OCI-LY1 (cell line): ENCODE measurements at regions not wholly inside any gene's neighbourhood (a gene's known extent, or its start where the extent isn't known, plus 50 kb on each side); places are given as distances from the start of the nearest gene placed in this dataset.

Source experiments
- H2AFZ ChIP-seq: fragments of 200-600 bp; sonication (generic), shearing (Covaris generic); 2 replicates; pipeline ENCODE4 v1.6.0; 2014; ENCODE audit warnings: antibody characterized with exemption, mild to moderate bottlenecking, low read length
- H3F3A ChIP-seq: fragments of 200-600 bp; sonication (generic), shearing (Covaris generic); 2 replicates; pipeline ENCODE4 v1.6.0; 2014; ENCODE audit warnings: mild to moderate bottlenecking, antibody characterized with exemption, low read length, moderate library complexity; ENCODE audit not compliant: insufficient read depth
- H3K27ac ChIP-seq: fragments of 200-600 bp; sonication (generic); 2 replicates; pipeline ENCODE4 v1.5.1; 2014; ENCODE audit warnings: low read length, mixed run types, mild to moderate bottlenecking, low read depth; ENCODE audit not compliant: poor library complexity, severe bottlenecking
- H3K27me3 ChIP-seq: fragments of 200-600 bp; sonication (generic); 2 replicates; pipeline ENCODE4 v1.6.0; 2014; ENCODE audit warnings: antibody characterized with exemption, mild to moderate bottlenecking, low read length, moderate library complexity; ENCODE audit not compliant: insufficient read depth
- H3K36me3 ChIP-seq: fragments of 200-600 bp; sonication (generic); 2 replicates; pipeline ENCODE4 v1.6.1; 2014; ENCODE audit warnings: mild to moderate bottlenecking, antibody characterized with exemption, low read length, moderate library complexity, mixed read lengths; ENCODE audit not compliant: insufficient read depth
- H3K4me1 ChIP-seq: fragments of 200-600 bp; sonication (generic); 2 replicates; pipeline ENCODE4 v1.5.1; 2014; ENCODE audit warnings: mild to moderate bottlenecking, low read length, moderate library complexity; ENCODE audit not compliant: insufficient read depth, severe bottlenecking
- H3K4me2 ChIP-seq: fragments of 200-600 bp; sonication (generic), shearing (Covaris generic); 2 replicates; pipeline ENCODE4 v1.6.1; 2014; ENCODE audit warnings: low read length
- H3K4me3 ChIP-seq: fragments of 200-600 bp; sonication (generic); 2 replicates; pipeline ENCODE4 v1.5.1; 2014; ENCODE audit warnings: low read length, low read depth, mild to moderate bottlenecking, mixed read lengths; ENCODE audit not compliant: poor library complexity, severe bottlenecking
- H3K79me2 ChIP-seq: fragments of 200-600 bp; shearing (Covaris generic); 2 replicates; pipeline ENCODE4 v1.6.1; 2016; ENCODE audit warnings: mixed run types, low read length, mixed read lengths; ENCODE audit not compliant: insufficient read depth
- H3K9ac ChIP-seq: fragments of 200-600 bp; sonication (generic), shearing (Covaris generic); 2 replicates; pipeline ENCODE4 v1.6.1; 2014; ENCODE audit warnings: mild to moderate bottlenecking, low read length, mixed read lengths
- H3K9me2 ChIP-seq: fragments of 200-600 bp; sonication (generic), shearing (Covaris generic); 2 replicates; pipeline ENCODE4 v1.6.1; 2014; ENCODE audit warnings: low read depth, mild to moderate bottlenecking, low read length, mixed read lengths
- H3K9me3 ChIP-seq: fragments of 200-600 bp; shearing (Covaris generic); 2 replicates; pipeline ENCODE4 v1.6.1; 2014; ENCODE audit warnings: low read length, mixed read lengths
- H4K20me1 ChIP-seq: fragments of 200-600 bp; sonication (generic), shearing (Covaris generic); 2 replicates; pipeline ENCODE4 v1.6.0; 2016; ENCODE audit warnings: mild to moderate bottlenecking, low read length; ENCODE audit not compliant: insufficient read depth
- EZH2 ChIP-seq: fragments of 200-600 bp; sonication (generic), shearing (Covaris generic); IDR thresholded peaks from 2 replicates; pipeline ENCODE4 v1.8.0; 2017; ENCODE audit warnings: borderline replicate concordance, mixed run types, mild to moderate bottlenecking, antibody characterized with exemption, low read length, moderate library complexity, mixed read lengths
- TF ChIP-seq, protein P1 (sequence below): fragments of 200-600 bp; sonication (generic), shearing (Covaris generic); IDR thresholded peaks from 2 replicates; pipeline ENCODE4 v1.5.1; 2017; ENCODE audit warnings: mild to moderate bottlenecking, antibody characterized with exemption, low read length, moderate library complexity, mixed read lengths

DNA sequence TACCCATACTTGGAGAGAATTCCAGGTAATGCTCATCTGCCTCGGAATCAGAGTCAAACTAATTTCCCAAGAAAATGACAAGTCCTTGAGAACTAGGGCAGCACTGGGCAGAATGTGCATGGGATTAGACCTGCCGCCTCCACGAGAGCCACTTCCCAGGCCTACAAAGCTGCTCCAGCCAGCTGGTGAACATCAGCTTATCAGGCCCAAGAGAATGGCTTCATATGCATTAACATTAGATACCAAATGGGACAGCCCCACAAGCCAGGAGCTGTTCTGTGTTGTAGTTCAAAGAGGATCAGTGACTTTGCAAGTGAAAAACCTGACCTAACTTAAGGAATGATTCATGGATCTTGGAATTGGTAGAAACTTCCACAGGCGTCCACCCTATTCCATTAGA lies 203.3 kb downstream of the CYLD start:
- no peaks in the 10 kb centered on the region for H3K27me3 ChIP-seq
- TF ChIP-seq, protein P1, sequence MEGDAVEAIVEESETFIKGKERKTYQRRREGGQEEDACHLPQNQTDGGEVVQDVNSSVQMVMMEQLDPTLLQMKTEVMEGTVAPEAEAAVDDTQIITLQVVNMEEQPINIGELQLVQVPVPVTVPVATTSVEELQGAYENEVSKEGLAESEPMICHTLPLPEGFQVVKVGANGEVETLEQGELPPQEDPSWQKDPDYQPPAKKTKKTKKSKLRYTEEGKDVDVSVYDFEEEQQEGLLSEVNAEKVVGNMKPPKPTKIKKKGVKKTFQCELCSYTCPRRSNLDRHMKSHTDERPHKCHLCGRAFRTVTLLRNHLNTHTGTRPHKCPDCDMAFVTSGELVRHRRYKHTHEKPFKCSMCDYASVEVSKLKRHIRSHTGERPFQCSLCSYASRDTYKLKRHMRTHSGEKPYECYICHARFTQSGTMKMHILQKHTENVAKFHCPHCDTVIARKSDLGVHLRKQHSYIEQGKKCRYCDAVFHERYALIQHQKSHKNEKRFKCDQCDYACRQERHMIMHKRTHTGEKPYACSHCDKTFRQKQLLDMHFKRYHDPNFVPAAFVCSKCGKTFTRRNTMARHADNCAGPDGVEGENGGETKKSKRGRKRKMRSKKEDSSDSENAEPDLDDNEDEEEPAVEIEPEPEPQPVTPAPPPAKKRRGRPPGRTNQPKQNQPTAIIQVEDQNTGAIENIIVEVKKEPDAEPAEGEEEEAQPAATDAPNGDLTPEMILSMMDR, result no peak
- TF ChIP-seq EZH2, result no peak
- no peaks in the 10 kb centered on the region for H3K79me2 ChIP-seq
- no peak overlapping the region for H3K4me3 ChIP-seq
- H3K4me2 ChIP-seq, result no peak overlapping the region
- H3K9ac ChIP-seq, result no peak overlapping the region
- no peaks in the 10 kb centered on the region for H4K20me1 ChIP-seq
- H2AFZ ChIP-seq, result no peak overlapping the region
- H3K9me2 ChIP-seq, result no peaks in the 10 kb centered on the region
- no peaks in the 10 kb centered on the region for H3F3A ChIP-seq
- no peaks in the 10 kb centered on the region for H3K4me1 ChIP-seq
- H3K9me3 ChIP-seq, result no peaks in the 10 kb centered on the region
- no peaks in the 10 kb centered on the region for H3K36me3 ChIP-seq
- no peak overlapping the region for H3K27ac ChIP-seq

- Histone ChIP-seq H3K9me3 (no peaks in the 10 kb centered on the region), H3K4me3 (no peak overlapping the region), H4K20me1 (no peaks in the 10 kb centered on the region), H3F3A (no peaks in the 10 kb centered on the region), H3K27me3 (no peaks in the 10 kb centered on the region), H3K9me2 (no peaks in the 10 kb centered on the region), H3K4me2 (no peak overlapping the region), H2AFZ (no peak overlapping the region), H3K36me3 (no peaks in the 10 kb centered on the region), H3K4me1 (no peaks in the 10 kb centered on the region), H3K27ac (no peak overlapping the region), H3K9ac (no peak overlapping the region), H3K79me2 (no peaks in the 10 kb centered on the region)
- TF ChIP-seq, protein P1, result no peak
- TF ChIP-seq EZH2, result no peak
Measured at GRCh38 chr16:50944436-50944835, 202.6 kb downstream of the CYLD start.

DNA sequence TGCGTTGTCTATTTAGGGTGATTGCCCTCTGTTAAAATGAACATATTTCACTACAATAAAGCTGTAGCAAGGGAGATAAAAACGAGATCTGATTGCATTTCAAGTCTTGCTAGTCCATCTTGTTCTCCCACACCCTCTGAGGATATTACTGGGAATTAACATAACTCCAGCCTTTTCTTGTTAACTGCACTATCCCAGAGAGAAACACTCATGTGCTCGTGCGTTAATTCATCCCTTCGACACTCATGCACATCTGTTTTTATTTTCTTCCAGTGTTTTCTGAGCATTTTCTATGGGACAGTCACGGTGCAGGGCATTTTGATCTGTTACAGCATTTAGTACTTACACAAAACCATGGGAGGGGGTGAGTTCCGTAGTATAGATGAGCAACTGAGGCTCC lies 202.1 kb downstream of the CYLD start:
- H3K79me2 ChIP-seq, result no peaks in the 10 kb centered on the region
- no peaks in the 10 kb centered on the region for H3K27me3 ChIP-seq
- H3K4me2 ChIP-seq, result no peak overlapping the region
- no peaks in the 10 kb centered on the region for H3K9me3 ChIP-seq
- no peaks in the 10 kb centered on the region for H4K20me1 ChIP-seq
- H3K4me3 ChIP-seq, result no peak overlapping the region
- H3K9ac ChIP-seq, result no peak overlapping the region
- H3K27ac ChIP-seq, result no peak overlapping the region
- no peak overlapping the region for H2AFZ ChIP-seq
- H3K36me3 ChIP-seq, result no peaks in the 10 kb centered on the region
- TF ChIP-seq, protein P1, result no peak
- TF ChIP-seq EZH2, result no peak
- no peaks in the 10 kb centered on the region for H3K9me2 ChIP-seq
- no peaks in the 10 kb centered on the region for H3F3A ChIP-seq
- no peaks in the 10 kb centered on the region for H3K4me1 ChIP-seq
